Stimulated activated CD4-positive, alpha-beta T cell treated with anti-CD3 and anti-CD28 coated beads, Interleukin-4, amount 100 ng/mL, for 24 hours (primary cell): ENCODE measurements at regions not wholly inside any gene's neighbourhood (a gene's known extent, or its start where the extent isn't known, plus 50 kb on each side); places are given as distances from the start of the nearest gene placed in this dataset.

Experiments
- DNase-seq: peaks from one replicate; pipeline ENCODE4 v3.0.0-alpha.2; 2020

- no peak for DNase-seq
These were observed 207.2 kb upstream of the SETBP1 start for GRCh38 chr18:44473394-44474066.

GRCh38 chr18:44474067-44474411 lies 206.6 kb upstream of the SETBP1 start:
- no peak for DNase-seq

GRCh38 chr18:44474591-44474990 lies 206.1 kb upstream of the SETBP1 start:
- DNase-seq: no peak

- no peak for DNase-seq
These were observed 197.9 kb upstream of the SETBP1 start for GRCh38 chr18:44482761-44483160.

GRCh38 chr18:44495151-44495550 lies 185.5 kb upstream of the SETBP1 start:
- DNase-seq: no peak

- no peak for DNase-seq
These were observed 183.4 kb upstream of the SETBP1 start for GRCh38 chr18:44497311-44497710.

- DNase-seq: no peak
These were observed 182.8 kb upstream of the SETBP1 start for GRCh38 chr18:44497757-44498490.

- DNase-seq: no peak
These were observed 179.7 kb upstream of the SETBP1 start for GRCh38 chr18:44500808-44501610.

GRCh38 chr18:44502221-44502620 lies 178.5 kb upstream of the SETBP1 start:
- DNase-seq: no peak

- no peak for DNase-seq
These were observed 177.9 kb upstream of the SETBP1 start for GRCh38 chr18:44502790-44503189.

- DNase-seq: no peak
These were observed 176.8 kb upstream of the SETBP1 start for GRCh38 chr18:44503854-44504253.

GRCh38 chr18:44507729-44508325 lies 172.9 kb upstream of the SETBP1 start:
- DNase-seq: no peak

- no peak for DNase-seq
These were observed 172.2 kb upstream of the SETBP1 start for GRCh38 chr18:44508474-44508873.

- DNase-seq: no peak
These were observed 171.6 kb upstream of the SETBP1 start for GRCh38 chr18:44509048-44509447.

GRCh38 chr18:44510390-44510789 lies 170.3 kb upstream of the SETBP1 start:
- DNase-seq: no peak

- DNase-seq: no peak
These were observed 167.5 kb upstream of the SETBP1 start for GRCh38 chr18:44513233-44513632.

GRCh38 chr18:44514106-44514505 lies 166.6 kb upstream of the SETBP1 start:
- no peak for DNase-seq

- no peak for DNase-seq
These were observed 165.9 kb upstream of the SETBP1 start for GRCh38 chr18:44514766-44515165.

- DNase-seq: no peak
These were observed 164.2 kb upstream of the SETBP1 start for GRCh38 chr18:44516450-44516849.

- DNase-seq: no peak
These were observed 163.6 kb upstream of the SETBP1 start for GRCh38 chr18:44517136-44517535.

GRCh38 chr18:44518091-44518615 lies 162.5 kb upstream of the SETBP1 start:
- no peak for DNase-seq

GRCh38 chr18:44518666-44519065 lies 162.0 kb upstream of the SETBP1 start:
- DNase-seq: no peak

GRCh38 chr18:44520981-44521667 lies 159.6 kb upstream of the SETBP1 start:
- no peak for DNase-seq
